Caco-2 (cell line): ENCODE measurements at regions not wholly inside any gene's neighbourhood (a gene's known extent, or its start where the extent isn't known, plus 50 kb on each side); places are given as distances from the start of the nearest gene placed in this dataset.

Experiments used
- BruUV-seq: library from RNA; stranded (reverse); fragments of 400-500 nt; replicated peaks from 2 replicates; lab custom pipeline; 2021; lab: Mats Ljungman, UMichigan
- CTCF ChIA-PET: fragments of 300-600 bp; sonication (Branson Sonifier 250); formaldehyde crosslinking; loops from one replicate; lab custom pipeline; 2022; ENCODE audit warnings: antibody characterized with exemption; lab: Charles Lee
- POLR2A ChIA-PET: fragments of 300-600 bp; sonication (Branson Sonifier 250); formaldehyde crosslinking; loops from one replicate; lab custom pipeline; 2022; ENCODE audit warnings: antibody characterized with exemption; lab: Charles Lee
- DNase-seq, 2 experiments: peaks; one replicate each; pipeline versions ENCODE4 v3.0.0 to v3.0.0-alpha.2; 2020 to 2022
- H3K27me3 ChIP-seq: replicated peaks from 2 replicates; pipeline ENCODE4 v1.6.0; 2011; ENCODE audit warnings: low read length; ENCODE audit not compliant: control insufficient read depth, insufficient read depth
- H3K36me3 ChIP-seq: 2 replicates; pipeline ENCODE4 v1.5.1; 2011; ENCODE audit warnings: low read length; ENCODE audit not compliant: control insufficient read depth, insufficient read depth
- H3K4me1 ChIP-seq: fragments of 250-450 bp; sonication (Bioruptor Pico); 2 replicates; pipeline ENCODE4 v1.5.1; 2020; ENCODE audit warnings: mild to moderate bottlenecking
- H3K4me3 ChIP-seq: 2 replicates; pipeline ENCODE4 v1.5.1; 2011; ENCODE audit warnings: low read depth, mild to moderate bottlenecking, control low read depth, low read length
- H3K9me3 ChIP-seq: fragments of 250-450 bp; sonication (Bioruptor Pico); 2 replicates; pipeline ENCODE4 v1.5.1; 2020; ENCODE audit warnings: mild to moderate bottlenecking, moderate library complexity
- H3K27ac Mint-ChIP-seq: one replicate; pipeline ENCODE4 v1.8.0; 2022; ENCODE audit warnings: mixed read lengths; ENCODE audit not compliant: unreplicated experiment
- H3K27me3 Mint-ChIP-seq: one replicate; pipeline ENCODE4 v1.8.0; 2022; ENCODE audit warnings: mixed read lengths; ENCODE audit not compliant: insufficient read depth, unreplicated experiment
- H3K36me3 Mint-ChIP-seq: one replicate; pipeline ENCODE4 v1.8.0; 2022; ENCODE audit warnings: mild to moderate bottlenecking, mixed read lengths; ENCODE audit not compliant: insufficient read depth, unreplicated experiment
- H3K4me1 Mint-ChIP-seq: one replicate; pipeline ENCODE4 v1.8.0; 2022; ENCODE audit warnings: low read depth, mixed read lengths; ENCODE audit not compliant: unreplicated experiment
- H3K4me3 Mint-ChIP-seq: one replicate; pipeline ENCODE4 v1.8.0; 2022; ENCODE audit warnings: mild to moderate bottlenecking, moderate library complexity, mixed read lengths; ENCODE audit not compliant: unreplicated experiment
- H3K9me3 Mint-ChIP-seq: one replicate; pipeline ENCODE4 v1.8.0; 2022; ENCODE audit warnings: mixed read lengths; ENCODE audit not compliant: unreplicated experiment
- CTCF ChIP-seq, 2 experiments: fragments of 200-600 bp in 1 of 2; IDR thresholded peaks; 1 replicate in 1 of 2; 2 replicates in 1 of 2; pipeline versions ENCODE4 v1.5.1 to v1.8.0; 2011 to 2022; ENCODE audit warnings: antibody characterized with exemption in 1 of 2, control low read depth in 1 of 2, inconsistent platforms in 1 of 2, low read depth in 1 of 2, low read length in 1 of 2, mild to moderate bottlenecking in 1 of 2, moderate library complexity in 1 of 2; ENCODE audit not compliant: insufficient read depth in 1 of 2, severe bottlenecking in 1 of 2, unreplicated experiment in 1 of 2
- intact Hi-C: fragments of 100-400 bp; cut with micrococcal nuclease; formaldehyde crosslinking; loops from one replicate; pipeline ENCODE4 v1.10.0; 2022; ENCODE audit not compliant: unreplicated experiment

- no peak for TF ChIP-seq CTCF (IDR thresholded peaks at IDR 0.05; ENCODE audit: insufficient read depth in 1 of 2, low read depth in 1 of 2, low read length in 1 of 2, severe bottlenecking in 1 of 2, unreplicated experiment in 1 of 2)
- Mint-ChIP-seq H3K4me1 (no peaks in the 10 kb centered on the region), H3K27ac (no peak overlapping the region), H3K4me3 (no peak overlapping the region), H3K27me3 (no peaks in the 10 kb centered on the region), H3K36me3 (no peaks in the 10 kb centered on the region), H3K9me3 (no peaks in the 10 kb centered on the region)
- no peaks in the 10 kb centered on the region for H3K27me3 ChIP-seq
- CTCF ChIA-PET, result no interaction called here
- no TSS peak for BruUV-seq
- H3K4me3 ChIP-seq, result no peak overlapping the region
- H3K4me1 ChIP-seq, result no peaks in the 10 kb centered on the region
- intact Hi-C loops, result no loop called here
- POLR2A ChIA-PET, result no interaction called here
- no peaks in the 10 kb centered on the region for H3K36me3 ChIP-seq
- no peak for DNase-seq
- no peaks in the 10 kb centered on the region for H3K9me3 ChIP-seq
These were observed 312.4 kb downstream of the FOXG1 start for GRCh38 chr14:29078810-29079522.

GRCh38 chr14:29085546-29085945 is 319.0 kb downstream of the FOXG1 start:
- peak in 1 of 2 experiments; percentile 13 for DNase-seq
- no peaks in the 10 kb centered on the region for H3K4me1 Mint-ChIP-seq
- no peaks in the 10 kb centered on the region for H3K4me1 ChIP-seq
- TF ChIP-seq CTCF (IDR thresholded peaks at IDR 0.05; ENCODE audit: insufficient read depth in 1 of 2, low read depth in 1 of 2, low read length in 1 of 2, severe bottlenecking in 1 of 2, unreplicated experiment in 1 of 2), result peak; percentile 37 to 46
- no peaks in the 10 kb centered on the region for H3K36me3 Mint-ChIP-seq
- no peak overlapping the region for H3K27ac Mint-ChIP-seq
- ChIA-PET POLR2A (no interaction called here), CTCF (no interaction called here)
- no TSS peak for BruUV-seq
- 0 out of 2 replicates have a peak, but pooled peaks cover 2% of the 10 kb centered on the region for H3K9me3 ChIP-seq
- intact Hi-C loops, result no loop called here
- H3K27me3 Mint-ChIP-seq, result no peaks in the 10 kb centered on the region
- H3K4me3 Mint-ChIP-seq, result no peak overlapping the region
- H3K9me3 Mint-ChIP-seq, result no peaks in the 10 kb centered on the region
- H3K36me3 ChIP-seq, result no peaks in the 10 kb centered on the region
- H3K27me3 ChIP-seq, result no peaks in the 10 kb centered on the region
- H3K4me3 ChIP-seq, result no peak overlapping the region

- ChIA-PET CTCF (no interaction called here), POLR2A (no interaction called here)
- no peak overlapping the region for H3K27ac Mint-ChIP-seq
- no peaks in the 10 kb centered on the region for H3K36me3 Mint-ChIP-seq
- Histone ChIP-seq H3K27me3 (no peaks in the 10 kb centered on the region), H3K9me3 (0 out of 2 replicates have a peak, but pooled peaks cover 2% of the 10 kb centered on the region), H3K36me3 (no peaks in the 10 kb centered on the region), H3K4me3 (no peak overlapping the region), H3K4me1 (no peaks in the 10 kb centered on the region)
- no peaks in the 10 kb centered on the region for H3K4me1 Mint-ChIP-seq
- TF ChIP-seq CTCF (IDR thresholded peaks at IDR 0.05; ENCODE audit: insufficient read depth in 1 of 2, low read depth in 1 of 2, low read length in 1 of 2, severe bottlenecking in 1 of 2, unreplicated experiment in 1 of 2), result no peak
- BruUV-seq, result no TSS peak
- intact Hi-C loops, result no loop called here
- no peaks in the 10 kb centered on the region for H3K27me3 Mint-ChIP-seq
- H3K9me3 Mint-ChIP-seq, result no peaks in the 10 kb centered on the region
- DNase-seq, result no peak
- H3K4me3 Mint-ChIP-seq, result no peak overlapping the region
These were observed 323.3 kb downstream of the FOXG1 start for GRCh38 chr14:29089849-29090248.
